ENCODE measurements at regions not wholly inside any gene's neighbourhood (a gene's known extent, or its start where the extent isn't known, plus 50 kb on each side); places are given as distances from the start of the nearest gene placed in this dataset.

DNA sequence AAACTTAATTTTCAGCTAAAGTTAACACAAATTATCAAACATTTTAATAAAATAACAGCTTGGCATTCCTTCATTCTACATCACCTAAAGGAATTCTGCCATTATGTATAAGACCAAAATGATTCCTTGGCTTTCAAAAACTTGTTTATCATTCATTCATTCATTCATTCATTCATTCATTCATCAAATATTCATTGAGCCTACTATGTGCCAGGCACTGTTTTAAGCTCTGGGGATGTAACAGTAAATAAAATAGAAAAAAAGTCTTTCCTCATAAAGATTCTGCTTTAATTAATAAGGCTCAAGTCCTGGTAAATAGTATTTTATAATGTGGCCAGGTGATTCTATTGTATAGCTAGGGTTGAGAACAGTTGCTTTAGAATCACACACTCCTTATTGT lies 127.9 kb downstream of the GPR85 start:
- no peak for TF ChIP-seq TEAD4 (IDR thresholded peaks at IDR 0.05; ENCODE audit: borderline replicate concordance, insufficient read depth)
- TF ChIP-seq REST (IDR thresholded peaks at IDR 0.05; ENCODE audit: low read depth, low read length), result no peak
- TF ChIP-seq SIN3A (IDR thresholded peaks at IDR 0.05; ENCODE audit: borderline replicate concordance, low read depth, low read length), result no peak
- TF ChIP-seq CTCF (IDR thresholded peaks at IDR 0.05), result no peak
- no peak for TF ChIP-seq RAD21 (IDR thresholded peaks at IDR 0.05; ENCODE audit: low read length)
- no peak for TF ChIP-seq POLR2AphosphoS5 (IDR thresholded peaks at IDR 0.05; ENCODE audit: low read depth, low read length)
- TF ChIP-seq GATA2 (CRISPR knock-in tag; IDR thresholded peaks at IDR 0.05), result no peak
- TF ChIP-seq, protein P1, sequence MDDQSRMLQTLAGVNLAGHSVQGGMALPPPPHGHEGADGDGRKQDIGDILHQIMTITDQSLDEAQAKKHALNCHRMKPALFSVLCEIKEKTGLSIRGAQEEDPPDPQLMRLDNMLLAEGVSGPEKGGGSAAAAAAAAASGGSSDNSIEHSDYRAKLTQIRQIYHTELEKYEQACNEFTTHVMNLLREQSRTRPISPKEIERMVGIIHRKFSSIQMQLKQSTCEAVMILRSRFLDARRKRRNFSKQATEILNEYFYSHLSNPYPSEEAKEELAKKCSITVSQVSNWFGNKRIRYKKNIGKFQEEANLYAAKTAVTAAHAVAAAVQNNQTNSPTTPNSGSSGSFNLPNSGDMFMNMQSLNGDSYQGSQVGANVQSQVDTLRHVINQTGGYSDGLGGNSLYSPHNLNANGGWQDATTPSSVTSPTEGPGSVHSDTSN (IDR thresholded peaks at IDR 0.05), result no peak
- TF ChIP-seq FOXJ3 (CRISPR knock-in tag; IDR thresholded peaks at IDR 0.05), result no peak
- TF ChIP-seq YY1 (IDR thresholded peaks at IDR 0.05; ENCODE audit: low read depth), result no peak
- no peak for TF ChIP-seq MAX (IDR thresholded peaks at IDR 0.05; ENCODE audit: low read depth)
- no peak for TF ChIP-seq EP300 (IDR thresholded peaks at IDR 0.05; ENCODE audit: borderline replicate concordance in 1 of 2, low read depth in 1 of 2, low read length in 1 of 2)
- no peak for TF ChIP-seq CHD2 (IDR thresholded peaks at IDR 0.05; ENCODE audit: low read length, partially characterized antibody)
- TF ChIP-seq TAF1 (IDR thresholded peaks at IDR 0.05; ENCODE audit: borderline replicate concordance, low read depth, low read length), result no peak

Measured in SK-N-SH (cell line).